KBM-7 (cell line): ENCODE measurements at regions not wholly inside any gene's neighbourhood (a gene's known extent, or its start where the extent isn't known, plus 50 kb on each side); places are given as distances from the start of the nearest gene placed in this dataset.
"Not testable (repeated sequence)": the region's sequence is repeated elsewhere in the genome, so short reads cannot be mapped to it uniquely, and the experiment has no call there.

Experiments
- DNase-seq: peaks from one replicate; pipeline ENCODE4 v3.0.0-alpha.2; 2015
- in situ Hi-C: fragments of 300-500 bp; cut with MboI; formaldehyde crosslinking; loops from 2 replicates; pipeline ENCODE4 v1.14.3; 2020; ENCODE audit warnings: low sequenced_read_pairs, low pct_unique_long_range_greater_than_20kb, mixed read lengths

- DNase-seq: no peak
- in situ Hi-C loops: no loop called here
Measured at GRCh38 chrY:18889548-18889947, 116.0 kb upstream of the HSFY2 start.

DNA sequence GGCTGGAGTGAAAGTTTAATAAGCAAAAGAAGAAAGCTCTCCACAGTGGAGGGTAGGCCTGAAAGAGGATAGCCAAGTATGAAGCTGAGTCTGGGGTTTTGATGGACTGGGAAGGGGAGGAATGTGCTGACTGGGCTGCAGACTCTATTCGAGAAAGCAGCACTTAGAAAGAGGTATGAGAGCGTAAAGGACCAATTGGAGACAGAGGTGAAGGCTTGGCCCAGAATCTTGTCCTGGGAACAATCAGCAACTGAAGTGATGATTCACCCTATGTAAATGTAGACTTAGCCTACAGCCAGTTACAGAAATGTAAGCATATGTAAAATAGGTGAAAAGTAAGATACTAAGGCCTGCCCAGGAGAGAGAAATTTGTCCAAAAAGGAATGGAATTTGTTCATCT lies 111.2 kb upstream of the HSFY2 start:
- in situ Hi-C loops: no loop called here
- DNase-seq: no peak

DNA sequence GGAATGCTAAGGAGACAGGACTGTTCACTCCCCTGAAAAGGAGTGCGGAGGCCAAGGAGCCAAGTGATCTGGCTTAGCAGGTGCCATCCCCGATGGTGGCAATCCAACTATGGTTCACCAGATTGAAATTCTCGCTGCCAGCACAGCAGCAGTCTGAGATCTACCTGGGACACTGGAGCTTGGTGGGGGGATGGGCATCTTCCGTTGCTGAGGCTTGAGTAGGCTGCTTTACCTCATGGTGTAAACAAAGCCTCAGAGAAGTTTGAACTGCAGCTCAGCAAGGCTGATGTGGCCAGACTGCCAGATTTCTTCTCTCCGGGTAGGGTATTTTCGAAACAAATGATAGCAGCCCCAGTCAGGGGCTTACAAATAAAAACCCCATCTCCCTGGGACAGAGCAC lies 95.6 kb upstream of the HSFY2 start:
- DNase-seq, in situ Hi-C loops: not testable (repeated sequence)

DNA sequence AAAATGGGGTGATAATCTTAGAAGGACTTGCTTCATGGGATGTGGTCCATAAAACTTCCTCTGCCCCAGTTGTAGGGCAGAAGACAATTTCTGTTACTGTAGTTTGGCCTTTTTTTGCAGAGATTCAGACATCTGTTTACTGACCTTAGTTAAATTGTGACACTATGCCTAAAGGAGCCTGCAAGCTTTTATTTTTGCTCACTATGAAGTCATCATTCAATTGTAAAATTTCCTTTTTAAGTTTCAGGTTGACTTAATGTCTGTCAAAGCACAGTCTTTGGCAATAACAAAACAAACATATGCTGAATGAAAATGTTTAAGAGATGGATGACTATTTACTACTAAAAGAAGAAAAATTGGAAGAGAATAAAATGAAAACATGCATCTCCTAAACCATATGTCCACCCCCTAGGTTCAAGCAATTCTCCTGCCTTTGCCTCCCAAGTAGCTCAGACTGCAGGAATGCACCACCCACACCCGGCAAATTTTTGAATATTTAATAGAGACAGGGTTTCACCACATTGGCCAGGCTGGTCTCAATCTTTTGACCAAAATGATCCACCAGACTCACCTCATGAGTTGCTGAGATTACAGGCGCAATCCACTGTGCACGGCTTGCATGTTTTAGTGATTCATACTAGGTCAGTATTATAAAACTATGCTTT lies 93.5 kb upstream of the HSFY2 start:
- in situ Hi-C loops, DNase-seq: not testable (repeated sequence)

DNA sequence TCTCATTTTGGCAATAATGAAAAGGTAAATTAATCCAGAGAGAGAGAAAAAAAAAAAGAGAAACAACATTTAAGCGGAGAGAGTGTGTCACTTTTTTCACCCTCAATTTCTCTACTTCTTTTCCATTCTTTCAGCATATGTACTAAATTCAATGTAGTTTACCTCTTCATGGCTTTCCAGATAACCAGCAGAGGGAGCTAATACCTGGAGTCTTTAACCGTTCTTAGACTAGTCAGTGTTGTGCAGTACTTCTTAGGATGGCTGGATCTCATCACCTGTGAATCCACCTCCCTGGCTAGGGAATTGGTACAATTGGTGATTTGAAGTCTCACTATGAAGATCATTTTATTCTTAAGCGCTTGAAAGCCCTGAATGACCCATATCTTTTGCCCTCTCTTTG lies 87.3 kb upstream of the HSFY2 start:
- DNase-seq, in situ Hi-C loops: not testable (repeated sequence)

DNA sequence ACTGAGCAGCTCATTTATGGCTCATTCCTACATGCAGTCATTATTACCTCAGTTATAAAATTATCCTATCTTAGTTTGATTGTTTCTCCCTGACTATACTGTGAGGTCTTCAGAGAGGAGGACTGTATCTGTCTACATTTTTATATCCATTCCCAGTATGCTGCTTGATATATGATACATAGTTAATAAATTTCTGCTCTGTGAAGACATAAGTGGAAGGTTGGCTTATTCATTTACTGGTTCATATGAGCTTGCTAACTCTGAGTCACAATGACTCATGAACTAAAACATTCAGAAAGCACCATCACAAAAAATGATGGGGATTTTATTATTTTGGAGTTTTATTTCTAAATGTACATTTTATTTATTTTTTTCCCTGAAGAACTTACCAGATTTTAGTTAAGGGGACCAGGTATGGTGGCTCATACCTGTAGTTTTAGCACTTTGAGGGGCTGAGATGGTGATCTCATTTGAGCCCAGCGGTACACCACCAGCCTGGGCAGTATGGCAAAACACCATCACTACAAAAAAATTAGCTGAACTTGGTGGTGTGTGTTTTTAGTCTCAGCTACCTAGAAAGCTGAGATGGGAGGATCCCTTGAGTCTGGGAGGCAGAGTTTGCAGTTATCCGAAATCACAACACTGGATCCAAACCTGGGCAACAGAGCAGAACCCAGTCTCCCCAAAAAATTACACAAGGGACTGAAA lies 85.1 kb upstream of the HSFY2 start:
- DNase-seq, in situ Hi-C loops: not testable (repeated sequence)

DNA sequence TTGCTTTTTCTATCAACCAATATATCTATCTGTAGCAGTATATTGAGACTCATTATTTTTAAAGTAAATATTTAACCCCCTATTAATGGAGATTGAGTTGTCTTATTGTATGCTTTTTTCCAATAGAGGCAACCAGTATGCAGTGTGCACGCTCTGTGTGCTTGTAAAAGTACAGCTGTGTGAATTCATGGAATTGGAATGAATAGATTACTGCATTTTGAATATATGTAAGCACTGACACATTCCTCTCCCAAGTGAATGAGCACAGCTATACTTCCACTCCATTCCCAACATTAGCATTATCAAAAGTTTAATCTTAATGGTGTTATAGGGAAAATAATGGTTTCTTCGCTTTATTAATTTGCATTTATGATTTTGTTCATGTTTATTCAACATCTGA lies 81.6 kb upstream of the HSFY2 start:
- DNase-seq, in situ Hi-C loops: not testable (repeated sequence)

DNA sequence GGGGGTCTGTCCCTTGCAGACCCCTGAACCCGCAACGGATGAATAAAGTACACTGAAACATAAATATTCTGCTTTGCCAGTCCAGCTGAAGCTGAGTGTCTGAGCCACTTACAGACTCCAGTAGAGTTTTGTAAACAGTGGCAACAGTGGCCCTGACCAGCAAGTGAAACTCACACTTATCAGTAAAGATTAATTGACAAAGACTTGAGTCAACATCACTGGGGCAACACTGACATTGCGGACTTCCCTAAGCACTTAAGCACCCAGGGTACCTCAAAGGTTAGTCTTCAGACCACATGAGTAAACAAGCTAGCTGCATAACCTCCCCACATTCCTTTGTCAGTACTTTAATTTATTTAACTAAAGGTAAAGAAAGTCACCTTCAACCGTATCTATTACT lies 79.8 kb upstream of the HSFY2 start:
- DNase-seq, in situ Hi-C loops: not testable (repeated sequence)

DNA sequence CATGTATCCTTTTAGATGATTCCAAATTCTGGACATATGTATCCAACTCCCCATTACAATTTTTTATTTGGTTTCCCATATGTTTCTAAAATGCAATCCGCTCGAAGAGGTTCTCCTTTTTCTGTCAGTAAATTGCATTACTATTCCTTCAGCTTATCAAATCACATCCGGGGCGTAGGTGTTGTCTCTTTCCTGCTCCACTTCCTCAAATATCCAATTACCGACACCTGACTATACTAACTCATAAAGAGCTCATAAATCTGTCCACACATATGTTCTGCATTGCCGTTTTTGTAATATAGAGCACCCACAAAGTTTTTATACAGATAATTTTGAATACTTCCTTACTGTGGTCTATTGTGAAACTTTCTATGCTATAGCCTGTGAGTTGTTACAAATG lies 63.1 kb upstream of the HSFY2 start:
- in situ Hi-C loops, DNase-seq: not testable (repeated sequence)
